GM12878 (cell line): ENCODE measurements at regions not wholly inside any gene's neighbourhood (a gene's known extent, or its start where the extent isn't known, plus 50 kb on each side); places are given as distances from the start of the nearest gene placed in this dataset.

ENCODE experiments used
- BRCA1 ChIP-seq: IDR thresholded peaks from 2 replicates; pipeline ENCODE4 v1.6.1; 2011; ENCODE audit warnings: low read depth, low read length, improper control_type of control experiment
- CBFB ChIP-seq: IDR thresholded peaks from 2 replicates; pipeline ENCODE4 v1.6.1; 2016; ENCODE audit warnings: antibody characterized with exemption, low read depth
- CREB1 ChIP-seq: IDR thresholded peaks from 2 replicates; pipeline ENCODE4 v1.6.1; 2012; ENCODE audit warnings: low read depth, mild to moderate bottlenecking, inconsistent platforms
- EZH2 ChIP-seq: IDR thresholded peaks from 2 replicates; pipeline ENCODE4 v1.6.1; 2012; ENCODE audit warnings: low read depth, mild to moderate bottlenecking, control low read depth, inconsistent platforms, low read length, borderline replicate concordance; ENCODE audit not compliant: control insufficient read depth
- GABPA ChIP-seq: IDR thresholded peaks from 2 replicates; pipeline ENCODE4 v1.6.1; 2014; ENCODE audit warnings: antibody characterized with exemption, low read depth, mild to moderate bottlenecking, inconsistent platforms
- HCFC1 ChIP-seq: fragments of 150-350 bp; IDR thresholded peaks from 2 replicates; pipeline ENCODE4 v1.6.1; 2014; ENCODE audit warnings: low read length
- HDAC2 ChIP-seq: fragments of 200-600 bp; sonication (generic); IDR thresholded peaks from 2 replicates; pipeline ENCODE4 v1.6.1; 2017
- POLR2A ChIP-seq: IDR thresholded peaks from 2 replicates; pipeline ENCODE4 v1.6.1; 2011; ENCODE audit warnings: low read depth, mild to moderate bottlenecking, low read length
- RELA ChIP-seq: fragments of 450-650 bp; IDR thresholded peaks from 2 replicates; pipeline ENCODE4 v1.8.0; 2014; ENCODE audit warnings: borderline replicate concordance; ENCODE audit not compliant: partially characterized antibody
- TF ChIP-seq, protein P1 (sequence below), 3 experiments: IDR thresholded peaks in 2 of 3; conservative IDR thresholded peaks in 1 of 3; 2 replicates each; pipeline ENCODE4 v1.5.1; 2011; ENCODE audit warnings: low read depth in 3 of 3, low read length in 3 of 3, mild to moderate bottlenecking in 3 of 3, control low read depth in 2 of 3, moderate library complexity in 2 of 3, inconsistent platforms in 1 of 3, mixed read lengths in 1 of 3; ENCODE audit not compliant: control insufficient read depth in 2 of 3, insufficient read depth in 1 of 3; ENCODE audit errors: extremely low read depth in 1 of 3
- TF ChIP-seq, protein P2 (sequence below): IDR thresholded peaks from 2 replicates; pipeline ENCODE4 v1.6.1; 2012; ENCODE audit warnings: low read depth, low read length, improper control_type of control experiment

DNA sequence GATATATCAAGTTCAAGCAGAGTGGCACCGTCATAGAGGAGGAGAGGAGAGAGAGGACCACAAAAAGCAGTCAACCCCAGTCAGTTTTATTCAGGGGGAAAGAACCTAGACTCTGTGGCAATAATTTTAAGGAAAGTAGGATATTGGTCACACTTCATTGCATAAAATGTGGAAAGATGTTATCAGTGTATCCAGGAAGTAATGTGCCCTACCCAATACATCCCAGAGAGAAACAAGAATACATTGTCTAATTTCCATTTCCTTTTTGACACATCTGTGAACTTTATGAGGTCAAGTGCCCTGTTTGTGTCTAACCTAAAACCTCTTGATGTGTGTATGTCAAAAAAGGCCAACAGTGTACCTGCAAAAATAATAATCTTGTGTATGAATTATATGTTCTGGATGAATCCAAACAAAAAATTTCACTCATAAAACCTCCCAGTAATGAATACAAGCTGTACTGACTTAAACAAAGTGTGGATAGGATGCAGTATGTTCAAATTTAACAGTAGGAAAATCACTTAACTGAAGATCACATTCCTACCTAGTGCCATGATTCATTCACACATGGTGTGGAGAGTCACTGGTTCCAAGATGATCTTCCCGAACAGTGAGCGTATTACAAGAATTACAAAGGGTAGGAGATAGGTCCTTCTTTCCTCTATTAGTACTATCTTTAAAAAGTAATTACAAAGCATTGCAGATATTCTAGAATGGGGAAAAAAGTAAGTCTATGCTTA, 712.1 kb upstream of the CXADR start:
- TF ChIP-seq, protein P1, sequence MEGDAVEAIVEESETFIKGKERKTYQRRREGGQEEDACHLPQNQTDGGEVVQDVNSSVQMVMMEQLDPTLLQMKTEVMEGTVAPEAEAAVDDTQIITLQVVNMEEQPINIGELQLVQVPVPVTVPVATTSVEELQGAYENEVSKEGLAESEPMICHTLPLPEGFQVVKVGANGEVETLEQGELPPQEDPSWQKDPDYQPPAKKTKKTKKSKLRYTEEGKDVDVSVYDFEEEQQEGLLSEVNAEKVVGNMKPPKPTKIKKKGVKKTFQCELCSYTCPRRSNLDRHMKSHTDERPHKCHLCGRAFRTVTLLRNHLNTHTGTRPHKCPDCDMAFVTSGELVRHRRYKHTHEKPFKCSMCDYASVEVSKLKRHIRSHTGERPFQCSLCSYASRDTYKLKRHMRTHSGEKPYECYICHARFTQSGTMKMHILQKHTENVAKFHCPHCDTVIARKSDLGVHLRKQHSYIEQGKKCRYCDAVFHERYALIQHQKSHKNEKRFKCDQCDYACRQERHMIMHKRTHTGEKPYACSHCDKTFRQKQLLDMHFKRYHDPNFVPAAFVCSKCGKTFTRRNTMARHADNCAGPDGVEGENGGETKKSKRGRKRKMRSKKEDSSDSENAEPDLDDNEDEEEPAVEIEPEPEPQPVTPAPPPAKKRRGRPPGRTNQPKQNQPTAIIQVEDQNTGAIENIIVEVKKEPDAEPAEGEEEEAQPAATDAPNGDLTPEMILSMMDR (IDR thresholded peaks at IDR 0.05 in 2 of 3, conservative IDR thresholded peaks at IDR 0.05 in 1 of 3; ENCODE audit: control insufficient read depth in 2 of 3, extremely low read depth in 1 of 3, insufficient read depth in 1 of 3, low read depth in 3 of 3, low read length in 3 of 3), result no peak
- TF ChIP-seq RELA, result no peak
- no peak for TF ChIP-seq CREB1
- TF ChIP-seq HDAC2, result no peak
- no peak for TF ChIP-seq GABPA
- no peak for TF ChIP-seq EZH2
- no peak for TF ChIP-seq HCFC1
- TF ChIP-seq, protein P2, sequence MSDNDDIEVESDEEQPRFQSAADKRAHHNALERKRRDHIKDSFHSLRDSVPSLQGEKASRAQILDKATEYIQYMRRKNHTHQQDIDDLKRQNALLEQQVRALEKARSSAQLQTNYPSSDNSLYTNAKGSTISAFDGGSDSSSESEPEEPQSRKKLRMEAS, result no peak
- TF ChIP-seq CBFB, result no peak
- no peak for TF ChIP-seq POLR2A
- no peak for TF ChIP-seq BRCA1
